ENCODE measurements at regions not wholly inside any gene's neighbourhood (a gene's known extent, or its start where the extent isn't known, plus 50 kb on each side); places are given as distances from the start of the nearest gene placed in this dataset.

- TF ChIP-seq NKRF (conservative IDR thresholded peaks at IDR 0.05), result no peak
These were observed 339.0 kb downstream of the KCNN2 start (continued) for GRCh38 chr5:114700823-114701222.

GRCh38 chr5:114695292-114695904 is 333.5 kb downstream of the KCNN2 start:
- Histone ChIP-seq H3K4me2 (ENCODE audit: control insufficient read depth, insufficient read depth) (no peak overlapping the region), H3K79me2 (ENCODE audit: control insufficient read depth, insufficient read depth, low read length) (no peaks in the 10 kb centered on the region), H3K9ac (ENCODE audit: control insufficient read depth, insufficient read depth, low read length) (no peak overlapping the region), H3K27me3 (replicated peaks in 1 of 2; ENCODE audit: control insufficient read depth in 2 of 2, insufficient read depth in 2 of 2, low read length in 1 of 2) (no peaks in the 10 kb centered on the region), H4K20me1 (ENCODE audit: control insufficient read depth, insufficient read depth) (no peaks in the 10 kb centered on the region), H3K36me3 (ENCODE audit: control insufficient read depth in 2 of 2, insufficient read depth in 2 of 2, low read length in 1 of 2) (no peaks in the 10 kb centered on the region), H3K9me3 (replicated peaks; ENCODE audit: control insufficient read depth, insufficient read depth, low read length) (no peaks in the 10 kb centered on the region; the same call in 2 of the 3 replicates), H3K4me3 (no peak overlapping the region), H3K27ac (ENCODE audit: control insufficient read depth, insufficient read depth) (no peak overlapping the region), H2AFZ (ENCODE audit: control insufficient read depth, low read depth, low read length) (no peak overlapping the region), H3K4me1 (ENCODE audit: control insufficient read depth, insufficient read depth, low read length) (no peaks in the 10 kb centered on the region)
- ATAC-seq (no peak), DNase-seq (ENCODE audit: low read depth, low spot score) (no peak), FAIRE-seq (no peak)
- 57% methylated on average over 24 of the region's 27 CpGs for WGBS (ENCODE audit: insufficient coverage, insufficient replicate concordance, low lambda C conversion rate, missing lambda C conversion rate)
- BruUV-seq (replicated peaks), result no TSS peak
- in situ Hi-C loops (cut with MboI), result no loop called here
- intact Hi-C loops (cut with micrococcal nuclease; ENCODE audit: unreplicated experiment), result no loop called here
- CTCF ChIA-PET, result no interaction called here
- SMC1A ChIA-PET (ENCODE audit: uncharacterized antibody, unreplicated experiment), result no interaction called here
- RAD21 ChIA-PET (ENCODE audit: unreplicated experiment), result no interaction called here
- POLR2A ChIA-PET, result no interaction called here
- TF ChIP-seq GATAD2B (conservative IDR thresholded peaks at IDR 0.05; ENCODE audit: low read depth), result no peak
- TF ChIP-seq LARP7 (IDR thresholded peaks at IDR 0.05), result no peak
- TF ChIP-seq CEBPB (IDR thresholded peaks at IDR 0.05; ENCODE audit: borderline replicate concordance in 1 of 2, low read depth in 2 of 2, low read length in 2 of 2), result no peak
- TF ChIP-seq EED (IDR thresholded peaks at IDR 0.05; ENCODE audit: low read depth), result no peak
- no peak for TF ChIP-seq EZH2 (IDR thresholded peaks at IDR 0.05; ENCODE audit: borderline replicate concordance, control insufficient read depth, low read depth, low read length)
- no peak for TF ChIP-seq WRNIP1 (IDR thresholded peaks at IDR 0.05; ENCODE audit: borderline replicate concordance, low read depth, low read length)
- no peak for TF ChIP-seq IKZF1 (conservative IDR thresholded peaks at IDR 0.05)
- TF ChIP-seq MYC (IDR thresholded peaks at IDR 0.05; ENCODE audit: insufficient read depth, insufficient read length, insufficient replicate concordance, low read length, severe bottlenecking), result no peak
- TF ChIP-seq NFYB (IDR thresholded peaks at IDR 0.05; ENCODE audit: insufficient read depth, low read depth, low read length), result no peak
- no peak for TF ChIP-seq ZNF384 (IDR thresholded peaks at IDR 0.05; ENCODE audit: borderline replicate concordance, low read depth, low read length)
